OCI-LY1 (cell line): ENCODE measurements at regions not wholly inside any gene's neighbourhood (a gene's known extent, or its start where the extent isn't known, plus 50 kb on each side); places are given as distances from the start of the nearest gene placed in this dataset.
A peak's percentile ranks its signal among the peaks of the same experiment; 100 is the strongest.

Experiments used
- H2AFZ ChIP-seq: fragments of 200-600 bp; sonication (generic), shearing (Covaris generic); 2 replicates; pipeline ENCODE4 v1.6.0; 2014; ENCODE audit warnings: antibody characterized with exemption, mild to moderate bottlenecking, low read length
- H3F3A ChIP-seq: fragments of 200-600 bp; sonication (generic), shearing (Covaris generic); 2 replicates; pipeline ENCODE4 v1.6.0; 2014; ENCODE audit warnings: mild to moderate bottlenecking, antibody characterized with exemption, low read length, moderate library complexity; ENCODE audit not compliant: insufficient read depth
- H3K27ac ChIP-seq: fragments of 200-600 bp; sonication (generic); 2 replicates; pipeline ENCODE4 v1.5.1; 2014; ENCODE audit warnings: low read length, mixed run types, mild to moderate bottlenecking, low read depth; ENCODE audit not compliant: poor library complexity, severe bottlenecking
- H3K27me3 ChIP-seq: fragments of 200-600 bp; sonication (generic); 2 replicates; pipeline ENCODE4 v1.6.0; 2014; ENCODE audit warnings: antibody characterized with exemption, mild to moderate bottlenecking, low read length, moderate library complexity; ENCODE audit not compliant: insufficient read depth
- H3K36me3 ChIP-seq: fragments of 200-600 bp; sonication (generic); 2 replicates; pipeline ENCODE4 v1.6.1; 2014; ENCODE audit warnings: mild to moderate bottlenecking, antibody characterized with exemption, low read length, moderate library complexity, mixed read lengths; ENCODE audit not compliant: insufficient read depth
- H3K4me1 ChIP-seq: fragments of 200-600 bp; sonication (generic); 2 replicates; pipeline ENCODE4 v1.5.1; 2014; ENCODE audit warnings: mild to moderate bottlenecking, low read length, moderate library complexity; ENCODE audit not compliant: insufficient read depth, severe bottlenecking
- H3K4me2 ChIP-seq: fragments of 200-600 bp; sonication (generic), shearing (Covaris generic); 2 replicates; pipeline ENCODE4 v1.6.1; 2014; ENCODE audit warnings: low read length
- H3K4me3 ChIP-seq: fragments of 200-600 bp; sonication (generic); 2 replicates; pipeline ENCODE4 v1.5.1; 2014; ENCODE audit warnings: low read length, low read depth, mild to moderate bottlenecking, mixed read lengths; ENCODE audit not compliant: poor library complexity, severe bottlenecking
- H3K79me2 ChIP-seq: fragments of 200-600 bp; shearing (Covaris generic); 2 replicates; pipeline ENCODE4 v1.6.1; 2016; ENCODE audit warnings: mixed run types, low read length, mixed read lengths; ENCODE audit not compliant: insufficient read depth
- H3K9ac ChIP-seq: fragments of 200-600 bp; sonication (generic), shearing (Covaris generic); 2 replicates; pipeline ENCODE4 v1.6.1; 2014; ENCODE audit warnings: mild to moderate bottlenecking, low read length, mixed read lengths
- H3K9me2 ChIP-seq: fragments of 200-600 bp; sonication (generic), shearing (Covaris generic); 2 replicates; pipeline ENCODE4 v1.6.1; 2014; ENCODE audit warnings: low read depth, mild to moderate bottlenecking, low read length, mixed read lengths
- H3K9me3 ChIP-seq: fragments of 200-600 bp; shearing (Covaris generic); 2 replicates; pipeline ENCODE4 v1.6.1; 2014; ENCODE audit warnings: low read length, mixed read lengths
- H4K20me1 ChIP-seq: fragments of 200-600 bp; sonication (generic), shearing (Covaris generic); 2 replicates; pipeline ENCODE4 v1.6.0; 2016; ENCODE audit warnings: mild to moderate bottlenecking, low read length; ENCODE audit not compliant: insufficient read depth
- EZH2 ChIP-seq: fragments of 200-600 bp; sonication (generic), shearing (Covaris generic); IDR thresholded peaks from 2 replicates; pipeline ENCODE4 v1.8.0; 2017; ENCODE audit warnings: borderline replicate concordance, mixed run types, mild to moderate bottlenecking, antibody characterized with exemption, low read length, moderate library complexity, mixed read lengths
- TF ChIP-seq, protein P1 (sequence below): fragments of 200-600 bp; sonication (generic), shearing (Covaris generic); IDR thresholded peaks from 2 replicates; pipeline ENCODE4 v1.5.1; 2017; ENCODE audit warnings: mild to moderate bottlenecking, antibody characterized with exemption, low read length, moderate library complexity, mixed read lengths

- H3K9ac ChIP-seq, result no peak overlapping the region
- H3K79me2 ChIP-seq, result no peaks in the 10 kb centered on the region
- peak overlapping the region; percentile 99 for H2AFZ ChIP-seq
- H3K36me3 ChIP-seq, result no peaks in the 10 kb centered on the region
- H3K27ac ChIP-seq, result peak overlapping the region; percentile 71
- peak overlapping the region; percentile 45; the same call in 1 of the 2 replicates for H3K4me2 ChIP-seq
- peaks cover 33% of the 10 kb centered on the region for H3K4me1 ChIP-seq
- no peaks in the 10 kb centered on the region for H3F3A ChIP-seq
- no peaks in the 10 kb centered on the region for H3K9me2 ChIP-seq
- TF ChIP-seq, protein P1, sequence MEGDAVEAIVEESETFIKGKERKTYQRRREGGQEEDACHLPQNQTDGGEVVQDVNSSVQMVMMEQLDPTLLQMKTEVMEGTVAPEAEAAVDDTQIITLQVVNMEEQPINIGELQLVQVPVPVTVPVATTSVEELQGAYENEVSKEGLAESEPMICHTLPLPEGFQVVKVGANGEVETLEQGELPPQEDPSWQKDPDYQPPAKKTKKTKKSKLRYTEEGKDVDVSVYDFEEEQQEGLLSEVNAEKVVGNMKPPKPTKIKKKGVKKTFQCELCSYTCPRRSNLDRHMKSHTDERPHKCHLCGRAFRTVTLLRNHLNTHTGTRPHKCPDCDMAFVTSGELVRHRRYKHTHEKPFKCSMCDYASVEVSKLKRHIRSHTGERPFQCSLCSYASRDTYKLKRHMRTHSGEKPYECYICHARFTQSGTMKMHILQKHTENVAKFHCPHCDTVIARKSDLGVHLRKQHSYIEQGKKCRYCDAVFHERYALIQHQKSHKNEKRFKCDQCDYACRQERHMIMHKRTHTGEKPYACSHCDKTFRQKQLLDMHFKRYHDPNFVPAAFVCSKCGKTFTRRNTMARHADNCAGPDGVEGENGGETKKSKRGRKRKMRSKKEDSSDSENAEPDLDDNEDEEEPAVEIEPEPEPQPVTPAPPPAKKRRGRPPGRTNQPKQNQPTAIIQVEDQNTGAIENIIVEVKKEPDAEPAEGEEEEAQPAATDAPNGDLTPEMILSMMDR, result no peak
- no peak for TF ChIP-seq EZH2
- H4K20me1 ChIP-seq, result no peaks in the 10 kb centered on the region
- no peak overlapping the region for H3K4me3 ChIP-seq
- H3K9me3 ChIP-seq, result no peaks in the 10 kb centered on the region
- no peaks in the 10 kb centered on the region for H3K27me3 ChIP-seq
Measured at GRCh38 chr2:41716497-41716896, 331.3 kb upstream of the PKDCC start.

DNA sequence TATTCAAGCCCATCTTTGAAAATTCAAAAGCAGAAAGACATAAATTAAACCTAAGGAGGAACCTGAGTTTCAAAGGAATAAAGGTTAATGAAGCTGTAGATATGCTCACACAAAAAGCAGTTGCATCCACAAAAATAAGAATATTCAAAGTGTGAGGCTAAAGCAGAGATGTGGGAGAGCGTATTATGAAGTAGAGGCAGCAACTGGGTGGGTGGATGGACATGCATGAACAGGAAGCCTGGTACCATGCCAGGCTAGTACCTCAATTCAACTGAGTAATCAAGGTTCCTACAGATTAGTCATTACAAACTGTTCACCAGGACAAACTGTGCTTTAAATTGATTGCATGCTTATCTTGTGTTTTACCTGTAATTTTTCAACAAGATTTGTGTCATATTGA is 330.0 kb upstream of the PKDCC start:
- H3K9me2 ChIP-seq, result no peaks in the 10 kb centered on the region
- H3K4me3 ChIP-seq, result no peak overlapping the region
- no peaks in the 10 kb centered on the region for H3K9me3 ChIP-seq
- H3K36me3 ChIP-seq, result no peaks in the 10 kb centered on the region
- no peak overlapping the region for H3K9ac ChIP-seq
- peaks cover 33% of the 10 kb centered on the region for H3K4me1 ChIP-seq
- no peak overlapping the region for H3K4me2 ChIP-seq
- no peaks in the 10 kb centered on the region for H3F3A ChIP-seq
- no peaks in the 10 kb centered on the region for H3K79me2 ChIP-seq
- H2AFZ ChIP-seq, result peak overlapping the region; percentile 83
- no peak overlapping the region for H3K27ac ChIP-seq
- TF ChIP-seq, protein P1, result no peak
- no peak for TF ChIP-seq EZH2
- no peaks in the 10 kb centered on the region for H3K27me3 ChIP-seq
- H4K20me1 ChIP-seq, result no peaks in the 10 kb centered on the region

GRCh38 chr2:41718705-41719104 is 329.1 kb upstream of the PKDCC start:
- H3K27ac ChIP-seq, result no peak overlapping the region
- no peaks in the 10 kb centered on the region for H3F3A ChIP-seq
- peaks cover 33% of the 10 kb centered on the region for H3K4me1 ChIP-seq
- H3K79me2 ChIP-seq, result no peaks in the 10 kb centered on the region
- no peaks in the 10 kb centered on the region for H3K9me3 ChIP-seq
- no peaks in the 10 kb centered on the region for H3K36me3 ChIP-seq
- H3K4me3 ChIP-seq, result no peak overlapping the region
- H3K4me2 ChIP-seq, result no peak overlapping the region
- no peaks in the 10 kb centered on the region for H3K9me2 ChIP-seq
- TF ChIP-seq, protein P1, result no peak
- no peak for TF ChIP-seq EZH2
- H4K20me1 ChIP-seq, result no peaks in the 10 kb centered on the region
- no peaks in the 10 kb centered on the region for H3K27me3 ChIP-seq
- H2AFZ ChIP-seq, result no peak overlapping the region
- H3K9ac ChIP-seq, result no peak overlapping the region
